ENCODE measurements at regions not wholly inside any gene's neighbourhood (a gene's known extent, or its start where the extent isn't known, plus 50 kb on each side); places are given as distances from the start of the nearest gene placed in this dataset.

DNA sequence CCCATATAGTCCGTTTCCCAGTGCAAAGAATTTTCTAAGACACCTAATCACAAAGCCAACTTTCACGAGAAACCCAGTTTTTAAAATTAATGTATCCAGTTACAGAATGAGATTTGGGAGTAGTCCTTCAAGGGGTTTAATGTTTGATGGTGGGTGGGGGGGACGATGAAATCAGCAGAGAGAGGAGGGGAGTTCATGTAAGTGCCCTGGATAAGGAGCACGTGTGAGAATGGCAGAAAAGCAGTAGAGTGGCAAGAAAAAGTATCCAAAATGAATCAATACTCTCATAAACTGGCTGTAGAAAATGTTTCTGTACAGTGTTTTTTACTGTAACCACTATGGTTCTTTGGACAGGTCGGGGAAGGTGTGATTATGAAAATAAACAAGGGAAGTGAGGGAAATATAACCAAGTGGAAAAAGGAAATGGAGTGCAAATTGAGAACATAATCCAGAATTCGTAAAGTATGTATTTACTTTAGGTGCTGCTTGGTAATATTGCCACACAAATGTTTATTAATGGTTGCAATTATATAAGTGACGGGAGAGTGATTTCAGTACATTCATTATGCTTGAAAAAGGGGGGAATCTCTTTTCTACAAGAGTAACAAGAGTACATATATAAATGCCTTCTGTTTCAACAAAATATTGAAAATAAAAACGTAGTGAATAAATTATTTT is 118.7 kb upstream of the RRP15 start (continued):
- TF ChIP-seq, protein P1, sequence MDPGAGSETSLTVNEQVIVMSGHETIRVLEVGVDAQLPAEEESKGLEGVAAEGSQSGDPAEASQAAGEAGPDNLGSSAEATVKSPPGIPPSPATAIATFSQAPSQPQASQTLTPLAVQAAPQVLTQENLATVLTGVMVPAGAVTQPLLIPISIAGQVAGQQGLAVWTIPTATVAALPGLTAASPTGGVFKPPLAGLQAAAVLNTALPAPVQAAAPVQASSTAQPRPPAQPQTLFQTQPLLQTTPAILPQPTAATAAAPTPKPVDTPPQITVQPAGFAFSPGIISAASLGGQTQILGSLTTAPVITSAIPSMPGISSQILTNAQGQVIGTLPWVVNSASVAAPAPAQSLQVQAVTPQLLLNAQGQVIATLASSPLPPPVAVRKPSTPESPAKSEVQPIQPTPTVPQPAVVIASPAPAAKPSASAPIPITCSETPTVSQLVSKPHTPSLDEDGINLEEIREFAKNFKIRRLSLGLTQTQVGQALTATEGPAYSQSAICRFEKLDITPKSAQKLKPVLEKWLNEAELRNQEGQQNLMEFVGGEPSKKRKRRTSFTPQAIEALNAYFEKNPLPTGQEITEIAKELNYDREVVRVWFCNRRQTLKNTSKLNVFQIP (CRISPR knock-in tag; IDR thresholded peaks at IDR 0.05; ENCODE audit: borderline replicate concordance, low read depth), result no peak
- no peak for TF ChIP-seq ZFP3 (CRISPR knock-in tag; IDR thresholded peaks at IDR 0.05)
- no peak for TF ChIP-seq TOX (CRISPR knock-in tag; IDR thresholded peaks at IDR 0.05; ENCODE audit: borderline replicate concordance)

- TF ChIP-seq ZNF565 (CRISPR knock-in tag; conservative IDR thresholded peaks at IDR 0.05; ENCODE audit: low read depth) (no peak), BACH2 (CRISPR knock-in tag; IDR thresholded peaks at IDR 0.05; ENCODE audit: borderline replicate concordance) (no peak), ZFP30 (CRISPR knock-in tag; IDR thresholded peaks at IDR 0.05) (no peak), ZNF70 (CRISPR knock-in tag; IDR thresholded peaks at IDR 0.05) (no peak), TCF4 (CRISPR knock-in tag; IDR thresholded peaks at IDR 0.05; ENCODE audit: borderline replicate concordance) (no peak), ARNTL (CRISPR knock-in tag; IDR thresholded peaks at IDR 0.05; ENCODE audit: borderline replicate concordance, low read depth) (no peak), ESRRG (CRISPR knock-in tag; IDR thresholded peaks at IDR 0.05) (no peak), PPARA (CRISPR knock-in tag; IDR thresholded peaks at IDR 0.05; ENCODE audit: borderline replicate concordance) (no peak), ISL1 (CRISPR knock-in tag; IDR thresholded peaks at IDR 0.05) (no peak), GLIS3 (CRISPR knock-in tag; IDR thresholded peaks at IDR 0.05) (no peak)
- ATAC-seq, result peak; percentile 81
Observed at GRCh38 chr1:218171302-218171893, 113.7 kb upstream of the RRP15 start.

GRCh38 chr1:218182455-218182854 is 102.6 kb upstream of the RRP15 start:
- no peak for ATAC-seq
- TF ChIP-seq, protein P2, sequence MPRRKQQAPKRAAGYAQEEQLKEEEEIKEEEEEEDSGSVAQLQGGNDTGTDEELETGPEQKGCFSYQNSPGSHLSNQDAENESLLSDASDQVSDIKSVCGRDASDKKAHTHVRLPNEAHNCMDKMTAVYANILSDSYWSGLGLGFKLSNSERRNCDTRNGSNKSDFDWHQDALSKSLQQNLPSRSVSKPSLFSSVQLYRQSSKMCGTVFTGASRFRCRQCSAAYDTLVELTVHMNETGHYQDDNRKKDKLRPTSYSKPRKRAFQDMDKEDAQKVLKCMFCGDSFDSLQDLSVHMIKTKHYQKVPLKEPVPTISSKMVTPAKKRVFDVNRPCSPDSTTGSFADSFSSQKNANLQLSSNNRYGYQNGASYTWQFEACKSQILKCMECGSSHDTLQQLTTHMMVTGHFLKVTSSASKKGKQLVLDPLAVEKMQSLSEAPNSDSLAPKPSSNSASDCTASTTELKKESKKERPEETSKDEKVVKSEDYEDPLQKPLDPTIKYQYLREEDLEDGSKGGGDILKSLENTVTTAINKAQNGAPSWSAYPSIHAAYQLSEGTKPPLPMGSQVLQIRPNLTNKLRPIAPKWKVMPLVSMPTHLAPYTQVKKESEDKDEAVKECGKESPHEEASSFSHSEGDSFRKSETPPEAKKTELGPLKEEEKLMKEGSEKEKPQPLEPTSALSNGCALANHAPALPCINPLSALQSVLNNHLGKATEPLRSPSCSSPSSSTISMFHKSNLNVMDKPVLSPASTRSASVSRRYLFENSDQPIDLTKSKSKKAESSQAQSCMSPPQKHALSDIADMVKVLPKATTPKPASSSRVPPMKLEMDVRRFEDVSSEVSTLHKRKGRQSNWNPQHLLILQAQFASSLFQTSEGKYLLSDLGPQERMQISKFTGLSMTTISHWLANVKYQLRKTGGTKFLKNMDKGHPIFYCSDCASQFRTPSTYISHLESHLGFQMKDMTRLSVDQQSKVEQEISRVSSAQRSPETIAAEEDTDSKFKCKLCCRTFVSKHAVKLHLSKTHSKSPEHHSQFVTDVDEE (CRISPR knock-in tag; IDR thresholded peaks at IDR 0.05), result no peak
- TF ChIP-seq GLIS3 (CRISPR knock-in tag; IDR thresholded peaks at IDR 0.05), result no peak
- TF ChIP-seq SNAI2 (CRISPR knock-in tag; IDR thresholded peaks at IDR 0.05), result no peak
- TF ChIP-seq ESRRG (CRISPR knock-in tag; IDR thresholded peaks at IDR 0.05), result no peak

DNA sequence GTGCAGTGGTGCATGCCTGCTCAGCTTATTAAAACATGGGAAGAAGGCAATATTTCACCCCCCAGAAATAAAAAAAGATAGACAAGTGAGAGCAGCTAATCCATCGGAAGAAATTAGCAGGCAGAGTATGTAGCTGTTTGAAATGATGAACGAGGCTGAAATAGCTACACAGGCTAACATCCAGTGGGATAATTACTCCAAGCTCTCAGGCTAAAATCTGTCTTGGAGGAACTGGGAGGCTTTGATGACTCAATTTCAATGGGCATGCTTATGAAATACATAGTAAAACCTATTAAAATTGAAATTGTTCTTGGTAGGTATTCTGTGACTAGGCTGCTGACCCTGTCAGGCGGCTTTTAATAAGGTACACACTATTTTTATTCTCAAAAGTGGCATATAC is 84.1 kb upstream of the RRP15 start:
- TF ChIP-seq PPARA (CRISPR knock-in tag; IDR thresholded peaks at IDR 0.05; ENCODE audit: borderline replicate concordance) (no peak), OSR1 (CRISPR knock-in tag; IDR thresholded peaks at IDR 0.05) (no peak), ESRRG (CRISPR knock-in tag; IDR thresholded peaks at IDR 0.05) (no peak), CSDC2 (CRISPR knock-in tag; IDR thresholded peaks at IDR 0.05) (no peak)
- TF ChIP-seq, protein P1 (CRISPR knock-in tag; IDR thresholded peaks at IDR 0.05; ENCODE audit: borderline replicate concordance, low read depth), result no peak
- ATAC-seq, result peak; percentile 51

- ATAC-seq, result no peak
- TF ChIP-seq ZNF8 (CRISPR knock-in tag; IDR thresholded peaks at IDR 0.05) (no peak), PPARA (CRISPR knock-in tag; IDR thresholded peaks at IDR 0.05; ENCODE audit: borderline replicate concordance) (no peak), ZC3H10 (CRISPR knock-in tag; IDR thresholded peaks at IDR 0.05) (no peak), PATZ1 (CRISPR knock-in tag; IDR thresholded peaks at IDR 0.05; ENCODE audit: borderline replicate concordance) (no peak)
Observed at GRCh38 chr1:218201601-218202000, 83.5 kb upstream of the RRP15 start.

Data from SK-N-SH treated with all-trans-retinoic acid at 6 μM for 48 hours (cell line).